ENCODE measurements at regions not wholly inside any gene's neighbourhood (a gene's known extent, or its start where the extent isn't known, plus 50 kb on each side); places are given as distances from the start of the nearest gene placed in this dataset.

GRCh38 chr9:72428329-72428728 is 63.3 kb upstream of the ZFAND5 start (continued):
- no peak for TF ChIP-seq REST (IDR thresholded peaks at IDR 0.05; ENCODE audit: unreplicated experiment)

GRCh38 chr9:72427801-72428200 is 62.8 kb upstream of the ZFAND5 start:
- H3K4me1 ChIP-seq (ENCODE audit: insufficient read depth): no peaks in the 10 kb centered on the region
- H3K4me1 Mint-ChIP-seq: peaks cover 3% of the 10 kb centered on the region; the same call in 1 of the 3 replicates
- no peak overlapping the region for H3K27ac Mint-ChIP-seq
- DNase-seq (ENCODE audit: low spot score) (no peak), ATAC-seq (no peak)
- TF ChIP-seq EZH2 (IDR thresholded peaks at IDR 0.05; ENCODE audit: low read depth, unreplicated experiment) (no peak), ETS1 (IDR thresholded peaks at IDR 0.05) (no peak), CREB1 (CRISPR knock-in tag; IDR thresholded peaks at IDR 0.05; ENCODE audit: low read depth) (no peak), ZNF462 (CRISPR knock-in tag; IDR thresholded peaks at IDR 0.05) (no peak), CTCF (conservative IDR thresholded peaks at IDR 0.05; ENCODE audit: low read depth in 2 of 2) (no peak), REST (IDR thresholded peaks at IDR 0.05; ENCODE audit: unreplicated experiment) (no peak)
- no peaks in the 10 kb centered on the region for H3K27me3 Mint-ChIP-seq (ENCODE audit: insufficient read depth, low read depth, poor library complexity)
- no peak overlapping the region for H3K4me3 Mint-ChIP-seq
- no peaks in the 10 kb centered on the region for H3F3A ChIP-seq (replicated peaks; ENCODE audit: low read depth)
- H3K79me2 ChIP-seq (replicated peaks; ENCODE audit: insufficient read depth): no peaks in the 10 kb centered on the region
- no peaks in the 10 kb centered on the region for H3K9me3 Mint-ChIP-seq
- no peaks in the 10 kb centered on the region for H3K9me2 ChIP-seq (ENCODE audit: insufficient read depth)
- no peaks in the 10 kb centered on the region for H3K36me3 Mint-ChIP-seq (ENCODE audit: low read depth)
- H3K36me3 ChIP-seq (ENCODE audit: insufficient read depth): no peaks in the 10 kb centered on the region
- H2AFZ ChIP-seq: no peak overlapping the region
- H3K4me3 ChIP-seq: no peak overlapping the region
- no peak overlapping the region for H3K27ac ChIP-seq (ENCODE audit: low read depth)
- H4K20me1 ChIP-seq (replicated peaks; ENCODE audit: insufficient read depth): no peaks in the 10 kb centered on the region
- H3K4me2 ChIP-seq: no peak overlapping the region
- H3K27me3 ChIP-seq (ENCODE audit: insufficient read depth): no peaks in the 10 kb centered on the region
